Kidney capillary endothelial cell (primary cell): ENCODE measurements at regions not wholly inside any gene's neighbourhood (a gene's known extent, or its start where the extent isn't known, plus 50 kb on each side); places are given as distances from the start of the nearest gene placed in this dataset.
"Not testable (repeated sequence)": the region's sequence is repeated elsewhere in the genome, so short reads cannot be mapped to it uniquely, and the experiment has no call there.

ENCODE experiments used
- DNase-seq: peaks from one replicate; pipeline ENCODE4 v3.0.0-alpha.2; 2018; ENCODE audit warnings: low spot score

- DNase-seq = no peak
Observed at GRCh38 chr4:79662651-79663050, 254.6 kb upstream of the GK2 start.

- no peak for DNase-seq
Observed at GRCh38 chr4:79661196-79661595, 253.2 kb upstream of the GK2 start.

GRCh38 chr4:79659308-79659870, 251.4 kb upstream of the GK2 start:
- DNase-seq = not testable (repeated sequence)

GRCh38 chr4:79657379-79657778, 249.4 kb upstream of the GK2 start:
- DNase-seq = no peak

- no peak for DNase-seq
Observed at GRCh38 chr4:79653871-79654270, 245.8 kb upstream of the GK2 start.

GRCh38 chr4:79652738-79653137, 244.7 kb upstream of the GK2 start:
- DNase-seq = no peak

GRCh38 chr4:79652232-79652631, 244.2 kb upstream of the GK2 start:
- DNase-seq = no peak

- no peak for DNase-seq
Observed at GRCh38 chr4:79651456-79651855, 243.4 kb upstream of the GK2 start.

- peak; percentile 77 for DNase-seq
Observed at GRCh38 chr4:79650794-79651431, 242.9 kb upstream of the GK2 start.

- DNase-seq = peak; percentile 4
Observed at GRCh38 chr4:79650217-79650616, 242.2 kb upstream of the GK2 start.

- no peak for DNase-seq
Observed at GRCh38 chr4:79645942-79646341, 237.9 kb upstream of the GK2 start.

- DNase-seq = no peak
Observed at GRCh38 chr4:79638735-79639134, 230.7 kb upstream of the GK2 start.

GRCh38 chr4:79636991-79637390, 229.0 kb upstream of the GK2 start:
- DNase-seq = no peak

- DNase-seq = no peak
Observed at GRCh38 chr4:79634111-79634510, 226.1 kb upstream of the GK2 start.

GRCh38 chr4:79632114-79632513, 224.1 kb upstream of the GK2 start:
- DNase-seq = no peak

GRCh38 chr4:79626611-79627010, 218.6 kb upstream of the GK2 start:
- no peak for DNase-seq

- DNase-seq = no peak
Observed at GRCh38 chr4:79626101-79626500, 218.1 kb upstream of the GK2 start.

- no peak for DNase-seq
Observed at GRCh38 chr4:79625361-79625760, 217.3 kb upstream of the GK2 start.

GRCh38 chr4:79623021-79623870, 215.2 kb upstream of the GK2 start:
- DNase-seq = no peak

- DNase-seq = no peak
Observed at GRCh38 chr4:79621061-79621460, 213.0 kb upstream of the GK2 start.

GRCh38 chr4:79620617-79621016, 212.6 kb upstream of the GK2 start:
- DNase-seq = no peak

GRCh38 chr4:79613269-79613935, 205.4 kb upstream of the GK2 start:
- DNase-seq = no peak

- no peak for DNase-seq
Observed at GRCh38 chr4:79611026-79611425, 203.0 kb upstream of the GK2 start.
